ENCODE measurements at regions not wholly inside any gene's neighbourhood (a gene's known extent, or its start where the extent isn't known, plus 50 kb on each side); places are given as distances from the start of the nearest gene placed in this dataset.
"Not testable (repeated sequence)": the region's sequence is repeated elsewhere in the genome, so short reads cannot be mapped to it uniquely, and the experiment has no call there.

GRCh38 chr14:22291406-22291805 lies 297.6 kb downstream of the DAD1 start:
- no peak for DNase-seq

- DNase-seq, result no peak
Measured at GRCh38 chr14:22289570-22289969, 299.5 kb downstream of the DAD1 start.

GRCh38 chr14:22285991-22286390 lies 303.0 kb downstream of the DAD1 start:
- DNase-seq, result no peak

GRCh38 chr14:22282949-22283348 lies 306.1 kb downstream of the DAD1 start:
- no peak for DNase-seq

- no peak for DNase-seq
Measured at GRCh38 chr14:22282417-22282816, 306.6 kb downstream of the DAD1 start.

- not testable (repeated sequence) for DNase-seq
Measured at GRCh38 chr14:22281447-22281874, 307.6 kb downstream of the DAD1 start.

- no peak for DNase-seq
Measured at GRCh38 chr14:22280497-22281316, 308.3 kb downstream of the DAD1 start.

GRCh38 chr14:22276913-22277816 lies 311.9 kb downstream of the DAD1 start:
- no peak for DNase-seq

- no peak for DNase-seq
Measured at GRCh38 chr14:22271838-22272799, 316.9 kb downstream of the DAD1 start.

GRCh38 chr14:22268875-22269274 lies 320.1 kb downstream of the DAD1 start:
- DNase-seq, result no peak

- DNase-seq, result no peak
Measured at GRCh38 chr14:22266683-22267082, 322.3 kb downstream of the DAD1 start.

GRCh38 chr14:22266142-22266442 lies 322.9 kb downstream of the DAD1 start:
- DNase-seq, result no peak

GRCh38 chr14:22265319-22266141 lies 323.5 kb downstream of the DAD1 start:
- DNase-seq, result peak in 1 of 14 donors; percentile 10

GRCh38 chr14:22264759-22265158 lies 324.3 kb downstream of the DAD1 start:
- DNase-seq, result no peak

- no peak for DNase-seq
Measured at GRCh38 chr14:22263961-22264360, 325.1 kb downstream of the DAD1 start.

GRCh38 chr14:22262881-22263280 lies 326.1 kb downstream of the DAD1 start:
- no peak for DNase-seq

GRCh38 chr14:22255017-22255950 lies 333.7 kb downstream of the DAD1 start:
- no peak for DNase-seq

- DNase-seq, result peak in 2 of 14 donors; percentile 1 to 30
Measured at GRCh38 chr14:22252686-22253085, 336.3 kb downstream of the DAD1 start.

GRCh38 chr14:22251090-22251489 lies 337.9 kb downstream of the DAD1 start:
- no peak for DNase-seq

GRCh38 chr14:22249770-22250169 lies 339.3 kb downstream of the DAD1 start:
- DNase-seq, result no peak

All from C1 segment of cervical spinal cord (tissue), 14 donors.